22Rv1 (cell line): ENCODE measurements at regions not wholly inside any gene's neighbourhood (a gene's known extent, or its start where the extent isn't known, plus 50 kb on each side); places are given as distances from the start of the nearest gene placed in this dataset.

Experiments used
- ZFX ChIP-seq: fragments of 450-650 bp; IDR thresholded peaks from 2 replicates; pipeline ENCODE4 v1.6.1; 2017; ENCODE audit warnings: antibody characterized with exemption, borderline replicate concordance
- TF ChIP-seq, protein P1 (sequence below): fragments of 450-650 bp; IDR thresholded peaks from 2 replicates; pipeline ENCODE4 v1.5.1; 2017; ENCODE audit warnings: mild to moderate bottlenecking

- TF ChIP-seq, protein P1, sequence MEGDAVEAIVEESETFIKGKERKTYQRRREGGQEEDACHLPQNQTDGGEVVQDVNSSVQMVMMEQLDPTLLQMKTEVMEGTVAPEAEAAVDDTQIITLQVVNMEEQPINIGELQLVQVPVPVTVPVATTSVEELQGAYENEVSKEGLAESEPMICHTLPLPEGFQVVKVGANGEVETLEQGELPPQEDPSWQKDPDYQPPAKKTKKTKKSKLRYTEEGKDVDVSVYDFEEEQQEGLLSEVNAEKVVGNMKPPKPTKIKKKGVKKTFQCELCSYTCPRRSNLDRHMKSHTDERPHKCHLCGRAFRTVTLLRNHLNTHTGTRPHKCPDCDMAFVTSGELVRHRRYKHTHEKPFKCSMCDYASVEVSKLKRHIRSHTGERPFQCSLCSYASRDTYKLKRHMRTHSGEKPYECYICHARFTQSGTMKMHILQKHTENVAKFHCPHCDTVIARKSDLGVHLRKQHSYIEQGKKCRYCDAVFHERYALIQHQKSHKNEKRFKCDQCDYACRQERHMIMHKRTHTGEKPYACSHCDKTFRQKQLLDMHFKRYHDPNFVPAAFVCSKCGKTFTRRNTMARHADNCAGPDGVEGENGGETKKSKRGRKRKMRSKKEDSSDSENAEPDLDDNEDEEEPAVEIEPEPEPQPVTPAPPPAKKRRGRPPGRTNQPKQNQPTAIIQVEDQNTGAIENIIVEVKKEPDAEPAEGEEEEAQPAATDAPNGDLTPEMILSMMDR = no peak
- no peak for TF ChIP-seq ZFX
Observed at GRCh38 chr2:56510610-56511009, 326.8 kb downstream of the CCDC85A start.
